ENCODE measurements at regions not wholly inside any gene's neighbourhood (a gene's known extent, or its start where the extent isn't known, plus 50 kb on each side); places are given as distances from the start of the nearest gene placed in this dataset.
"Not testable (repeated sequence)": the region's sequence is repeated elsewhere in the genome, so short reads cannot be mapped to it uniquely, and the experiment has no call there.

- DNase-seq (ENCODE audit: low read depth in 4 of 4, low spot score in 2 of 4): no peak
These were observed 164.8 kb downstream of the PPIAL4G start for GRCh38 chr1:148318123-148318903.

DNA sequence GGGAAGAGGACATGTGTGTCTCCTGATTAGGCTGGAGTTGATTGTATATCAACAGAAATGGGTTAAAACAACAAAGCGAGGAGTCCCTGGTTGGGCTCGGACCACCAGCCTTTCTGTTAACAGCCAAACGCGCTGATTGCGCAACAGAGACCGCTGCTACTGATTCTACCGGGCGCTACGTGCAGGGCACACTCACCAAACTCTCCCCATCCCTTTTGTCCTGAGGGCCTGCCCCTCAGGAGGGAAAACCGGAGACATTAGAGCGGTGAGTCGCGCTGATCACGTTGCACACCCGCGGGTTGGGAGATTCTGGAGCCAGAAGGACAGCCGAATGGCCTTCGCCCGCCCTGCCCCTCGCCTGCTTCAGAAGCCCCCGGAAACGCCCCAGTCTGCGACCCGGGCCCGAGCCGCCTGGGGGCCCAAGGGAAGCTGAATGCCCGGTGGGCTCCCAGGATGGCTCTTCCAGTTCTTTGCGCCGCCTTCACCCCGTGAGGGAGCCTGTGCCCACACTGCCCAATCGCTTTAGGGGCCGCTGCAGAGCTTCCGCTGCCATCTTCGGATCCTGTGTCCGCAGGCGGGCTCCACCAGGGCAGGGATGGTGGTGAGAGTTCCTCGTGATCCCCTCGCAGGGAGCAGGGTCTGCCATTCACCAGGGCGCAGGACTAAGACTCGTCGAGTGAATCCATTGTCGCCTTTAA is 165.4 kb upstream of the NBPF11 start:
- DNase-seq (ENCODE audit: low read depth in 4 of 4, low spot score in 2 of 4): no peak

GRCh38 chr1:148315071-148315811 is 163.2 kb upstream of the NBPF11 start:
- DNase-seq (ENCODE audit: low read depth in 4 of 4, low spot score in 2 of 4): no peak

GRCh38 chr1:148310807-148311206 is 158.7 kb upstream of the NBPF11 start:
- no peak for DNase-seq (ENCODE audit: low read depth in 4 of 4, low spot score in 2 of 4)

- no peak for DNase-seq (ENCODE audit: low read depth in 4 of 4, low spot score in 2 of 4)
These were observed 157.9 kb upstream of the NBPF11 start for GRCh38 chr1:148309940-148310500.

DNA sequence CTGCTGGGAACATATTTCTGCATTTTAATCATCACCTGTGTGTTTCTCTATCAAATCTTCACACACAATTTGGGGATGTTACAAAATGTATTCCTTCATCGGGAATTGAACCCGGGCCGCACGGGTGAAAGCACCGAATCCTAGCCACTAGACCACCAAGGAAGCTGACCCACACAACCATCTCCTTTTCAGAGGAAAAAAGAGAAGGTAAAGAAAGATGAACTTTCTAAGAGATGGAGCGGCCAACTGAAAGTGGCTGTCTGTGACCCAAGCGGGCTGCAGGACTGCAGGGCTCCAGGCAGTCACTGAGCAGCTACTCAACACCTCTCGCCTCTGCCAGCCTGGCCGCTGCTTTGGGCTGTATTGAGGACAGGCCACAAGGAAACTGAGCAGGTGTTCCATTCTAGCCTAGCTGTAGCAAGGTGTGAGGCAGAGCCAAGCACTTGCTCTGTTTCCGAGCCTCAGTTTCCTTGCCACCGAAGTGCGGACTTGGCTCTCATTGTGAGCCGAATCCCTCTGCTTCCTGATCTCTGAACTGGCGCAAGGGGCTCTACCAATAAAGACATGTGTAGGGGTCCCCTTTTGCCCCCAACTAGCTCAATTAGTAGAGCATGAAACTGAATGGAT is 156.9 kb upstream of the NBPF11 start:
- no peak for DNase-seq (ENCODE audit: low read depth in 4 of 4, low spot score in 2 of 4)

DNA sequence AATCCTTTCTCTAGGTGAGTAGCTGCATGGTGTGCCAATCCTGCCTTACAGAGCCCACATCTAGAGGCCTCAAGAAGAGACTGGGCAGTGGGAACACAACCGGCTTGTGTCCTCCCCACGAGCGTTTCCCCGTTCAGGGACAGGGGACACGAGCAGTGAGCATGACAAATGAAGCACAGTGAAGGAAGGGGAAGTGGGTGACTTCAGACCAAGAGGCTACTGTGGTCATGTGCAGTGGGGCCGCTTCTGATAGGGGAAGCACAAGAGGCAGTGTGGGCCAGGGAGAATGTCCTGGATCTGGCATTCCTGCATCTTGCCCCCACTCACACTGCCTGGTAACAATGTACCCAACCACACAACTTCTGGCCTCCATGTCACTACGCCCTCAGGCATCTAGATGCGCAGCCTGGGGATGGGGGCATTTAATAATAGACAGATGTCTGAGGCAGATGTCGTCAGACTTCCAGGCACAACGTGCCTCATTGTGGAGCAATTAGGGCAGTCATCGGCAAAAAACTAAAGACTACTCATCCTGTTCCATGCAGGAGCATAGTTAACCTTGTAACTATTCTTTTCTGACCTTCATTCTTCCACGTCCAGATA is 155.6 kb upstream of the NBPF11 start:
- DNase-seq (ENCODE audit: low read depth in 4 of 4, low spot score in 2 of 4): no peak

DNA sequence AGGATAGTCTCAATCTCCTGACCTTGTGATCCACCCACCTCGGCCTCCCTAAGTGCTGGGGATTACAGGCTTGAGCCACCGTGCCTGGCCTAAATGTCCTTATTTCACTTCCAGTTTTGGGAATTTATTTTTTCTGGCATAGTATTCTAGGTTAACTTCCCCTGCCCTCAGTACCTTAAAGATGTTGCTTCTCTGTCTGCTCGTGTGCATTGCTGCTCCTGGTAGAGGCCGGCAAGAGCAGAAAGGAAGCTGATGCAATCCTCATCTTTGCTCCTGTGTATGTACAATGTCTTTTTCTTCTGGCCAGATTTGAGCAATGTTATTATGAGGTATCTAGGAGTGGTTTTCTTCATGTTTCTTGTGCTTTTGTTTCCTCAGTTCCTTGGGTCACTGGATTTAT is 152.9 kb upstream of the NBPF11 start:
- DNase-seq (ENCODE audit: low read depth in 4 of 4, low spot score in 2 of 4): not testable (repeated sequence)

GRCh38 chr1:148302586-148303364 is 150.7 kb upstream of the NBPF11 start:
- not testable (repeated sequence) for DNase-seq (ENCODE audit: low read depth in 4 of 4, low spot score in 2 of 4)

DNA sequence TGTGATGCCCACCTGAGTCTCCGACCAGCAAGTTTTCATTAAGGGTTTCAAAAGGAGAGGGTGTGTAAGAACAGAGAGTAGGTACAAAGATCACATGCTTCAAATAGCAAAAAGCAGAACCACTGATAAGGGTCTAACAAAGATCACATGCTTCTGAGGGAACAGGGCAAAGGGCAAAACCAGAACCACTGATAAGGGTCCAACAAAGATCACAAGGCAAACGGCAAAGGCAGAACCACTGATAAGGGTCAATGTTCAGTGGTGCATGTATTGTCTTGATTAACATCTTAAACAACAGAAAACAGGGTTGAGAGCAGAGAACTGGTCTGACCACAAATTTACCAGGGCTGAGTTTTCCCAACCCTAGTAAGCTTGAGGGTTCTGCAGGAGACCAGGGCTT is 145.8 kb upstream of the NBPF11 start:
- DNase-seq (ENCODE audit: low read depth in 4 of 4, low spot score in 2 of 4): not testable (repeated sequence)

GRCh38 chr1:148296511-148296910 is 144.4 kb upstream of the NBPF11 start:
- DNase-seq (ENCODE audit: low read depth in 4 of 4, low spot score in 2 of 4): no peak

GRCh38 chr1:148294116-148294807 is 142.2 kb upstream of the NBPF11 start:
- DNase-seq (ENCODE audit: low read depth in 4 of 4, low spot score in 2 of 4): no peak

DNA sequence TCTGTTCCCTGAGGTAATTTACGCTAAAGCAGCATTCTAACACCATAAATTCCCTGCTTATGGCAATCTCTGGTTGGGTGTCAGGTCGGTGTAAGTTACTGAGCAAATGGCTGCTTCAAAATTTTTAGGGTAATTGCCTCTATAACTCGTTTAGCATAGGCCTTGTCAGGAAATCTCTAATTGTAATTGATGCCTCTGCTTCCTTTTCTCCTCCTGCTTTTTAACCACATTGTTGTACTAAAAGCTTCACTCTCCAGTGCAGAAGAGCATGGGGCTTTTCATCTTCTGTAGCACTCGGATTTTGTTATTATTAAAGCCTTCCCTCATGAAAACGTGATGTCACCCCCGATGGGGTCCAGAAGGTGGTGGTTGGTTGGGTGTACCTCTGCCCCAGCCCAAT is 141.6 kb upstream of the NBPF11 start:
- no peak for DNase-seq (ENCODE audit: low read depth in 4 of 4, low spot score in 2 of 4)

- DNase-seq (ENCODE audit: low read depth in 4 of 4, low spot score in 2 of 4): no peak
These were observed 140.8 kb upstream of the NBPF11 start for GRCh38 chr1:148292915-148293314.

DNA sequence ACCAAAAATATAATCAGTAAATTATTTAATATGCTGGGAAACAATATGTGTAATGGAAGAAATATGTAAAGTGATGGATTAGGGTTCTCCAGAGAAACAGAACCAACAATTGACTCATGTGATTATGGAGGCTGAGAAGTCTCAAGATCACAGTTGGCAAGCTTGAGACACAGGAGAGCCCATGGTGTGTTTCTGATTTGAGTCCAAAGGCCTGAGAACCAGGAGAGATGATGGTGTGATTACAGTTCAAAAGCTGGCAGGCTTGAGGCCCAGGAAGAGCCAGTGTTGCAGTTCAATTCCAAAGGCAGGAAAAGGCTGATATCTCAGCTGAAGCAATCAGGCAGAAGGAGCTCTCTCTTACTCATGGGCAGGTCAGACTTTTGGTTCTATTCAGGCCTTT is 138.8 kb upstream of the NBPF11 start:
- DNase-seq (ENCODE audit: low read depth in 4 of 4, low spot score in 2 of 4): no peak

DNA sequence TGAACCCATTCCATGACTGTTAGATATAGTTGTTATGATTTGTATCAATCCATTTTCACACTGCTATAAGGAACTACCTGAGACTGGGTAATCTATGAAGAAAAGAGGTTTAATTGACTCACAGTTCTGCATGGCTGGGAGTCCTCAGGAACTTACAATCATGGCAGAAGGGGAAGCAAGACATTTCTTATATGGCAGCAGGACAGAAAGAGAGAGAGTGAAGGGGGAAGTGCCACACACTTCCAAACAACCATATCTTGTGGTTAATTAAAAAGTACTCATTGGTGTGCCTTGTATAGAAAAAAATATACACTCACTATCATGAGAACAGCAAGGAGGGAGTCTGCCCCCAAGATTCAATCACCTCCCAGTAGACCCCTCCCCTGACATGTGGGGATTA is 137.6 kb upstream of the NBPF11 start:
- no peak for DNase-seq (ENCODE audit: low read depth in 4 of 4, low spot score in 2 of 4)

- DNase-seq (ENCODE audit: low read depth in 4 of 4, low spot score in 2 of 4): not testable (repeated sequence)
These were observed 133.9 kb upstream of the NBPF11 start for GRCh38 chr1:148285946-148286345.

DNA sequence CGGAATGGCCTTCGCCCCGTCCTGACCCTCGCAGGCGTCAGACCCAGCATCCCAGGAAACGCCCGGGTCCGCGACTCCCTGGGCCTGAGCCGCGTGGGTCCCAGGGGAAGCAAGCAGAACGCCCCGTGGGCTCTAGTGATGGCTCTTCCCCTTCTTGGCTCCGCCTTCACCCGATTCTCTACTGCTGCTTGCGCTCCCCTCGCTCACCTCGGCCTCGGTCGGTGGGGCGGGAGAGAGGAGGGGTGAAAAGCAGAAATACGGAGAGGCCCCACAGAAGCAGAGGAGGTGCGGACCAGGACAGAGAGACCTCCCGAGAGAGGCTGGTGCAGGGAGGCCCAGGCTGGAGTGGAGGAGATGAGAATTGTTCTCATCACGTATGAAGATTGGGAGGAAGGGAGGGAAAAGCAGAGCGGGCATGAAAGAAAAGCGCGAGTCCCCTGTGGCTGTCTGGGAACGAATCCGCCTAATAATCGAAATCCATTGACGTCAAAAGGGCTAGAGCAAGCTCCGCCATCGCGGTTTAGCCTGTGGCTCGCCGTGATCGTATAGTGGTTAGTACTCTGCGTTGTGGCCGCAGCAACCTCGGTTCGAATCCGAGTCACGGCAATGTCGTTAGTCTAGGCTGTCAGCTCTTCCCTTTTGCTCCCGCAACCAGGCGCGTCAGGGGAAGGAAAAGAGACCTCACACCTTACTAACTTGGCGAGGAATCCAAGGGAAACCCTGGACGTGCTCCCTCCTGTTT is 128.9 kb upstream of the NBPF11 start:
- DNase-seq (ENCODE audit: low read depth in 4 of 4, low spot score in 2 of 4): not testable (repeated sequence)
